HG02642 (cell line): ENCODE measurements at regions not wholly inside any gene's neighbourhood (a gene's known extent, or its start where the extent isn't known, plus 50 kb on each side); places are given as distances from the start of the nearest gene placed in this dataset.
"Not testable (repeated sequence)": the region's sequence is repeated elsewhere in the genome, so short reads cannot be mapped to it uniquely, and the experiment has no call there.

Experiments used
- ATAC-seq: cut with Tn5 transposase; IDR thresholded peaks from one replicate; pipeline ENCODE4 v1.9.1; 2021; ENCODE audit warnings: mild to moderate bottlenecking; ENCODE audit not compliant: unreplicated experiment, poor library complexity

- no peak for ATAC-seq
Measured at GRCh38 chr3:154919226-154919625, 160.9 kb upstream of the MME start.

- ATAC-seq: no peak
Measured at GRCh38 chr3:154904328-154904727, 175.8 kb upstream of the MME start.

GRCh38 chr3:154902495-154902894 is 177.6 kb upstream of the MME start:
- ATAC-seq: not testable (repeated sequence)

- ATAC-seq: no peak
Measured at GRCh38 chr3:154901278-154901677, 178.8 kb upstream of the MME start.

GRCh38 chr3:154900816-154901215 is 179.3 kb upstream of the MME start:
- no peak for ATAC-seq

- ATAC-seq: no peak
Measured at GRCh38 chr3:154898916-154899315, 181.2 kb upstream of the MME start.

GRCh38 chr3:154898443-154898842 is 181.7 kb upstream of the MME start:
- ATAC-seq: no peak

- ATAC-seq: no peak
Measured at GRCh38 chr3:154893813-154894212, 186.3 kb upstream of the MME start.

- no peak for ATAC-seq
Measured at GRCh38 chr3:154889227-154889634, 190.9 kb upstream of the MME start.

GRCh38 chr3:154887869-154888268 is 192.2 kb upstream of the MME start:
- ATAC-seq: no peak

GRCh38 chr3:154886437-154886836 is 193.7 kb upstream of the MME start:
- no peak for ATAC-seq

GRCh38 chr3:154885418-154885817 is 194.7 kb upstream of the MME start:
- no peak for ATAC-seq

- no peak for ATAC-seq
Measured at GRCh38 chr3:154884952-154885351, 195.2 kb upstream of the MME start.

- no peak for ATAC-seq
Measured at GRCh38 chr3:154875142-154875541, 205.0 kb upstream of the MME start.

- no peak for ATAC-seq
Measured at GRCh38 chr3:154872696-154873095, 207.4 kb upstream of the MME start.

GRCh38 chr3:154872074-154872473 is 208.0 kb upstream of the MME start:
- no peak for ATAC-seq

GRCh38 chr3:154864947-154865346 is 215.2 kb upstream of the MME start:
- no peak for ATAC-seq

- no peak for ATAC-seq
Measured at GRCh38 chr3:154862265-154862664, 217.9 kb upstream of the MME start.

- not testable (repeated sequence) for ATAC-seq
Measured at GRCh38 chr3:154852998-154853397, 227.1 kb upstream of the MME start.

GRCh38 chr3:154852515-154852914 is 227.6 kb upstream of the MME start:
- ATAC-seq: no peak

GRCh38 chr3:154851644-154852043 is 228.5 kb upstream of the MME start:
- ATAC-seq: no peak

- ATAC-seq: no peak
Measured at GRCh38 chr3:154850921-154851320, 229.2 kb upstream of the MME start.

GRCh38 chr3:154849408-154849807 is 230.7 kb upstream of the MME start:
- no peak for ATAC-seq
